Cardiac fibroblast (primary cell): ENCODE measurements at regions not wholly inside any gene's neighbourhood (a gene's known extent, or its start where the extent isn't known, plus 50 kb on each side); places are given as distances from the start of the nearest gene placed in this dataset.

ENCODE experiments used
- DNase-seq, 2 donors: peaks; one replicate each; pipeline versions ENCODE4 v3.0.0 to v3.0.0-alpha.2; 2010; ENCODE audit warnings: low read depth in 2 of 2
- H3K4me3 ChIP-seq, 2 donors: replicated peaks in 1 of 2; 1 replicate in 1 of 2; 2 replicates in 1 of 2; pipeline ENCODE4 v1.5.1; 2011; ENCODE audit warnings: low read depth in 2 of 2, low read length in 2 of 2, mild to moderate bottlenecking in 2 of 2, moderate library complexity in 1 of 2
- CTCF ChIP-seq: IDR thresholded peaks from one replicate; pipeline ENCODE4 v1.5.1; 2011; ENCODE audit warnings: low read depth, mild to moderate bottlenecking, low read length, inconsistent platforms

- H3K4me3 ChIP-seq = no peak overlapping the region
- no peak for TF ChIP-seq CTCF
- DNase-seq = no peak
Measured at GRCh38 chr12:123047289-123047688, 66.8 kb downstream of the ARL6IP4 start.

DNA sequence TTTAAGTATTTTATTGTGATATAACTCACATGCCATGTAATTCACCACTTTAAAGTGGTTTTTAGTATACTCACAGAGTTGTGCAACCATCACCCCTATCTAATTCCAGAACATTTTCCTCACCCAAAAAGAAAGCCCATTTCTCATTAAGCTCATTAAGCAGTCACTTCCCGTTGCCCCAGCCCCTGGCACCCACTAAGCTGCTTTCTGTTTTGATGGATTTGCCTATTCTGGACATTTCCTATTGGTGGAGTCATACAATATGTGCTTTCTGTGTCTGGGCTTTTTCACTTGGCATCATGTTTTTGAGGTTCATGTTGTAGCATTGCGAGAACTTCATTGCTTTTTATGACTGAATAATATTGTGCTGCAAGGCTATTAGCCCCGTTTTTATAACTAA is 66.0 kb downstream of the ARL6IP4 start:
- no peak for DNase-seq
- no peak for TF ChIP-seq CTCF
- H3K4me3 ChIP-seq = no peak overlapping the region

DNA sequence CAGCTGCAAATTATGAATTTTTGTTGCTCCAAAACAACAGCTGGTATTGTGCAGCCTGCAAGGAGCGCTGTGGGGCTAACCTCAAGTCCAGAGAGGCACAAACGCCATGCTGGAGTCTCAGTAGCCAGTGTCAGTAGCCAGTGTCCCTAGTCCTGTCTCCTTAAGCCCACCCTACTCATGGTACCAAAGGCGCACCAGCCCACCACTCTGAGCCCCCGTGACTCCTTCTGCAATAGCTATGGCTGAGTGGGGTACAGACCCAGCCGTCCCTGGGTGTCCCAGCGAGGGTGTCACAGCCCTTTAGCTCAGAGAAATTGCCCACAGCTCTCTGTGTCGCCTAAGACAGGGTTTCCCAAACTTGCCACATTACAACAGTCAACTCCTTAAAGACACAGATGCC is 65.2 kb downstream of the ARL6IP4 start:
- no peak for DNase-seq
- TF ChIP-seq CTCF = no peak
- no peak overlapping the region for H3K4me3 ChIP-seq

DNA sequence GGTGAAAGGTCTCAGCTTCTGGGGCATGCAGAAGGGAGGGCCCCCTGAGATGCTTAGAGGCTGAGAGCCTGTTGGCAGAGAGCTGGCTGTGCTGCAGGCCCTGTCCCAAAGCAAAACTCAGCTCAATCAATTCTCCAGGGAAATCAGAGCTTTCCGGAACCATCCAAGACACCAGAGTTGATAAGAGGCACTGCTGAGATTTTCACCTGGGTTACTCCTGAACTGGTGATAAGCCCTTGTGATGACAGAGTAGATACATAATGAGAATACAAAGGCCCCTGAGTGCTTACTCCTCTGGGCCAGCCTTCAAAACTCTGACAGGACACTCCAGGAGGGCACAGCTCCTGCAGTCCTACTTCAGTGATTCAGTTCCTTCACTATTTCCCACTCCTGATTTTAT is 63.9 kb downstream of the ARL6IP4 start:
- no peak for TF ChIP-seq CTCF
- H3K4me3 ChIP-seq = no peak overlapping the region
- no peak for DNase-seq

- TF ChIP-seq CTCF = peak; percentile 79
- DNase-seq = peak; percentile 93 to 94
- no peak overlapping the region for H3K4me3 ChIP-seq
Measured at GRCh38 chr12:123043536-123044001, 63.1 kb downstream of the ARL6IP4 start.

DNA sequence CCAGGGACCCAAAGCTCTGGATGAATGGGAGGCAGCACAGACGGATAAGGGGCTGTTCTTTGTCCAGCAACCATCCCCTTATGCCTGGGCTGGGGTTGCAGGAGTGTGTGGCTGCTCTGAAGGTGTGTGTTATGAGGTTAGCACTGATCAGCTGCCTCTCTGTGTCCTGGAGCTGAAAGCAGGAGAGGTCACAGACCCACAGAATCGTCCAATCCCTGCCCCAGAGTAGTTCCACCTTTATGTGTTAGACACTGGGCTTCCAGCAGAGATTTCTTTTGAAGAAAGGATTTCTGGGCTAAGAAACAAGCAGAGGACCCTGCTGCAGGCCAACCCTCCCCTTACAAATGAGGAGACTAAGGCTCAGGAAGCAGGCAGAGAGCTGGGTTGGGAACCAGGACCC is 62.4 kb downstream of the ARL6IP4 start:
- H3K4me3 ChIP-seq = no peak overlapping the region
- TF ChIP-seq CTCF = no peak
- DNase-seq = no peak
